Neural progenitor cell (in vitro differentiated cells): ENCODE measurements at regions not wholly inside any gene's neighbourhood (a gene's known extent, or its start where the extent isn't known, plus 50 kb on each side); places are given as distances from the start of the nearest gene placed in this dataset.

Experiments used
- CTCF ChIP-seq: fragments of 200-600 bp; sonication (generic); IDR thresholded peaks from 2 replicates; pipeline ENCODE4 v1.5.1; 2017; ENCODE audit warnings: antibody characterized with exemption, mild to moderate bottlenecking
- EZH2 ChIP-seq: fragments of 200-600 bp; sonication (generic); IDR thresholded peaks from 2 replicates; pipeline ENCODE4 v1.6.1; 2017; ENCODE audit warnings: antibody characterized with exemption, mild to moderate bottlenecking, moderate library complexity

GRCh38 chr5:166781737-166782136 is 1509.7 kb upstream of the WWC1 start:
- TF ChIP-seq CTCF: no peak
- TF ChIP-seq EZH2: no peak
